ENCODE measurements at regions not wholly inside any gene's neighbourhood (a gene's known extent, or its start where the extent isn't known, plus 50 kb on each side); places are given as distances from the start of the nearest gene placed in this dataset.
"Not testable (repeated sequence)": the region's sequence is repeated elsewhere in the genome, so short reads cannot be mapped to it uniquely, and the experiment has no call there.

DNA sequence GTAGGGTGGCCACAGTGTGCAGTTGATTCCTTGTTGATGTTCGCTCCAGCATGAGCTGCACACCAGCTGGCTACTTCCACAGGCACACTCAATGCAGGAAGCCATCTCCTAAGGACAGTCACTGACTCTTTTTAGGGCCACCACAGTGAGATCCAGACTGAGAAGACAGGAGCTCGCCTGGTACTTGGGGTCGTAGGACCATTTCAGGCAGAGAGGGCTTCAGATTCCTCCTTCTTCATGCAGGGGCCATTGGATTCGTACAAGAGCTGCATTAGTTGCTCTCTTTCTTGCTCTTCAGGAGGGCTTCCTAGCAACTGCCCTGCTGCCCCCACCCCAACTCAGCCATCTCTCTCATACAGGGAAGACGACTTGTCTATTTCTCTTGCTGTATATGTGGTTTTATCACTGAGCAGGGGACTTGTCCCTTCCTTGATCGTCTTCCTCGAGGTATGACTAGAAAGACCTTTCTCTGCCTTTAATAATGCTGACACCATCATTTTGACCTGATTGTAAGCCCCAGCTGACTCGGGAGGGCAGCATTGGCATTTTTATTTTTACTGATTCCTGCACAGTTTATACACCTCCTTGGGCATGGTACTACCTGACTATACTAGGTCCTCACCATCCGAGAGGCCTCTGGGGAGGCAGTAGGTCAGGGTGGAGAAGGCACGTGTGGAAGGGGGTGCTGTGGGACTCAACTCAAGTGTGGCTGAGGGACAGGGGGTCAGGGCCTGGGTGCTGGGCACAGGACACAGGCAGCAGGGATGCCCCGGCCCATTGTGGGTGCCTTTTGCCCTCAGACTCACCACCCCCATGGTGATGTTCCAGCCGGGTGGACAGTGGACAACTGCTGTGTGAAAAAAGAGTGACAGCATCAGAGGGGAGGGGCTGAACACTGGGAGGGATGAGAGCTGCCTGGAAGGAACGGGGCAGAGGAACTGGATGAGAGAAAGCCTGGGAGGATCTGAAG is 136.7 kb upstream of the ZNF746 start:
- Histone ChIP-seq H3K4me3 (no peak overlapping the region), H3K9me3 (no peaks in the 10 kb centered on the region), H3K36me3 (no peaks in the 10 kb centered on the region), H3K4me1 (ENCODE audit: control insufficient read depth in 1 of 2, low read depth in 2 of 2) (no peaks in the 10 kb centered on the region), H3K27me3 (replicated peaks; ENCODE audit: insufficient read depth) (no peaks in the 10 kb centered on the region), H3K27ac (no peak overlapping the region)
- TF ChIP-seq, protein P1, sequence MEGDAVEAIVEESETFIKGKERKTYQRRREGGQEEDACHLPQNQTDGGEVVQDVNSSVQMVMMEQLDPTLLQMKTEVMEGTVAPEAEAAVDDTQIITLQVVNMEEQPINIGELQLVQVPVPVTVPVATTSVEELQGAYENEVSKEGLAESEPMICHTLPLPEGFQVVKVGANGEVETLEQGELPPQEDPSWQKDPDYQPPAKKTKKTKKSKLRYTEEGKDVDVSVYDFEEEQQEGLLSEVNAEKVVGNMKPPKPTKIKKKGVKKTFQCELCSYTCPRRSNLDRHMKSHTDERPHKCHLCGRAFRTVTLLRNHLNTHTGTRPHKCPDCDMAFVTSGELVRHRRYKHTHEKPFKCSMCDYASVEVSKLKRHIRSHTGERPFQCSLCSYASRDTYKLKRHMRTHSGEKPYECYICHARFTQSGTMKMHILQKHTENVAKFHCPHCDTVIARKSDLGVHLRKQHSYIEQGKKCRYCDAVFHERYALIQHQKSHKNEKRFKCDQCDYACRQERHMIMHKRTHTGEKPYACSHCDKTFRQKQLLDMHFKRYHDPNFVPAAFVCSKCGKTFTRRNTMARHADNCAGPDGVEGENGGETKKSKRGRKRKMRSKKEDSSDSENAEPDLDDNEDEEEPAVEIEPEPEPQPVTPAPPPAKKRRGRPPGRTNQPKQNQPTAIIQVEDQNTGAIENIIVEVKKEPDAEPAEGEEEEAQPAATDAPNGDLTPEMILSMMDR (IDR thresholded peaks at IDR 0.05) = no peak
- no peak for ATAC-seq (ENCODE audit: insufficient number of reproducible peaks, low FRiP score, low read depth)
- no peak for DNase-seq (ENCODE audit: low spot score)

DNA sequence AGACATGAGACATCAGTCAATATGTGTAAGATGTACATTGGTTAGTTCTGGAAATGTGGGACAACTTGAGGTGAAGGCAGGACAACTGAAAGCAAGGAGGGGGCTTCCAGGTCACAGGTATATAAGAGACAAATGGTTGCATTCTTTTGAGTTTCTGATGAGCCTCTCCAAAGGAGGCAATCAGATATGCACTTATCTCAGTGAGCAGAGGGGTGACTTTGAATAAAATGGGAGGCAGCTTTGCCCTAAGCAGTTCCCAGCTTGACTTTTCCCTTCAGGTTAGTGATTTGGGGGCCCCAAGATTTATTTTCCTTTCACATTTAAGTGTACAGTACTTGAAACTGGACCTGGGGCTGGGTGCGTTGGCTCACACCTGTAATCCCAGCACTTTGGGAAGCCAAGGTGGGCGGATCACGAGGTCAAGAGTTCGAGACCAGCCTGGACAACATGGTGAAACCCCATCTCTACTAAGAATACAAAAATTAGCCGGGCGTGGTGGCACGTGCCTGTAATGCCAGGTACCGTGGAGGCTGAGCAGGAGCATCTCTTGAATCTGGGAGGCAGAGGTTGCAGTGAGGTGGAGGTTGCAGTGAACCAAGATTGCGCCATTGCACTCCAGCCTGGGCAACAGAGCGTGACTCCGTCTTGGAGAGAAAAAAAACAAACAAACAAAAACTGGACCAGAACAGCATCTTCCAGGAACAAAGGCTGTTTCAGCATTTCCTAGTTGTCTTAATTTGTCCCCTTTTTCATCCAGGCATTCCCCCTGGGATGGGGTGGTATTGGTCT is 130.9 kb upstream of the ZNF746 start:
- not testable (repeated sequence) for H3K36me3 ChIP-seq; H3K4me3 ChIP-seq; H3K4me1 ChIP-seq (ENCODE audit: control insufficient read depth in 1 of 2, low read depth in 2 of 2); H3K9me3 ChIP-seq; ATAC-seq (ENCODE audit: insufficient number of reproducible peaks, low FRiP score, low read depth); DNase-seq (ENCODE audit: low spot score); H3K27ac ChIP-seq; H3K27me3 ChIP-seq (replicated peaks; ENCODE audit: insufficient read depth)

DNA sequence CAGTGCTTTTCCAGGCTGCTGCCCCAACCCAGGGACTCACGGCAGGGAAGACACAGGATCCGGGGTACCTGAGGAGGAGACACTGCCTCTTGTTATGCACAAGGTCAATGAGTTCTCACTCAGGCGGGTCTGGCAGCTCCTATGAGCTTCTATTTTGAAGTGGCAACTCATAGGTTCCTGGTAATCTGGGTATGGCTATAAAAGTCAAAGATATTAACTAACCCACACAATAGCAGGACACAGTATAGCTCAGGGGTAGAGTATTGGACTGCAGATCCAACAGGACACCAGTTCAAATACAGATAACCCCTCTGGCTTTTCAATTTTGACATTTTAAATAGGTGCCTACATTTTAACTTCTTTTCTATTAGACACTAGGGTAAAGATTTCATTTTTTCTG is 130.3 kb upstream of the ZNF746 start:
- no peak for DNase-seq (ENCODE audit: low spot score)
- no peaks in the 10 kb centered on the region for H3K9me3 ChIP-seq
- no peaks in the 10 kb centered on the region for H3K36me3 ChIP-seq
- H3K27ac ChIP-seq = no peak overlapping the region
- no peak overlapping the region for H3K4me3 ChIP-seq
- H3K4me1 ChIP-seq (ENCODE audit: control insufficient read depth in 1 of 2, low read depth in 2 of 2) = peaks cover 6 to 9% of the 10 kb centered on the region in 2 donors
- no peaks in the 10 kb centered on the region for H3K27me3 ChIP-seq (replicated peaks; ENCODE audit: insufficient read depth)
- TF ChIP-seq, protein P1 (IDR thresholded peaks at IDR 0.05) = no peak
- ATAC-seq (ENCODE audit: insufficient number of reproducible peaks, low FRiP score, low read depth) = no peak

DNA sequence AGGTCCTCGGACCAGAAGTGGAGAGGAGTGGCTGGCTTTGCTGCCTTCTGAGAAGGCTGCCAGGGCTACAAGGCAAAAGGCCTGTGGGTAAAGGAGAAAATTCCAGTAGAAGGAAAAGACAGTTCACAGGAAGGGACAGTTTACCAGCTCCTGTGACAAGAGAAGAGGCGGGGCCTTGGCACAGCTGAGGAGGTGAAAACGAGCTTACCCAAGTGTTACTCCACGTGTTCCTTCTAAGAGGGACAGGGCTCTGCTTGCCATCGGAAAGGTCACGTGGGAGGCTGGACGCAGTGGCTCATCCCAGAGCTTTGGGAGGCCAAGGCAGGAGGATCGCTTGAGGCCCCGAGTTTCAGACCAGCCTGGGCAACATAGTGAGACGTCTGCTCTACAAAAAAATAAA is 129.4 kb upstream of the ZNF746 start:
- no peak for ATAC-seq (ENCODE audit: insufficient number of reproducible peaks, low FRiP score, low read depth)
- no peak overlapping the region for H3K27ac ChIP-seq
- H3K27me3 ChIP-seq (replicated peaks; ENCODE audit: insufficient read depth) = no peaks in the 10 kb centered on the region
- no peak overlapping the region for H3K4me3 ChIP-seq
- no peaks in the 10 kb centered on the region for H3K9me3 ChIP-seq
- H3K4me1 ChIP-seq (ENCODE audit: control insufficient read depth in 1 of 2, low read depth in 2 of 2) = peaks cover 16 to 19% of the 10 kb centered on the region in 2 donors
- H3K36me3 ChIP-seq = no peaks in the 10 kb centered on the region
- no peak for DNase-seq (ENCODE audit: low spot score)
- TF ChIP-seq, protein P1 (IDR thresholded peaks at IDR 0.05) = no peak

DNA sequence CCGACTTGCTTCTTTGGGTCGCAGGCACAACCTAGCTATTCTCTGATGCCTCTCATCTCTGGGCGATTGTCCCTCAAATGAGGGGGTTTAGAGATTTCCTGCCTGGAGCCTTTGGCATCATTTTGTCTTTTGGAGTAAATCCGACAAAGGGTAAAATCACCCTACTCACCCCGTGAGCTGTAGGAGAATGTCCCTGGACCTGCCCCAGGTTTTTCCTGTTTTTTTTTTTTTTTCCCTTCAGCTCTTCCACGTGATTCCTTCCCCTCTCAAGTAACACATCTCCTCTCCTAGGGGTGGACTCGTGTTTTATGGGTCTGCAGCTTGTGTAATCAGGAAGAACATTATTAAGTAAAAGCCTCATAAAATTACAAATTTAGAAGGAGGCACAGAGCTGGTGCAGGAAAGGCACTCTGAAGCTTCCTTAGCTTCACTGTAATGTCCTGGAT is 128.4 kb upstream of the ZNF746 start:
- Histone ChIP-seq H3K27me3 (replicated peaks; ENCODE audit: insufficient read depth) (no peaks in the 10 kb centered on the region), H3K27ac (no peak overlapping the region), H3K36me3 (peaks cover 1% of the 10 kb centered on the region), H3K4me3 (no peak overlapping the region), H3K4me1 (ENCODE audit: control insufficient read depth in 1 of 2, low read depth in 2 of 2) (peaks cover 17 to 19% of the 10 kb centered on the region in 2 donors), H3K9me3 (no peaks in the 10 kb centered on the region)
- TF ChIP-seq, protein P1 (IDR thresholded peaks at IDR 0.05) = no peak
- DNase-seq (ENCODE audit: low spot score) = no peak
- ATAC-seq (ENCODE audit: insufficient number of reproducible peaks, low FRiP score, low read depth) = no peak

Data from thoracic aorta (tissue), 2 donors.